Gastroesophageal sphincter (tissue), 4 donors: ENCODE measurements at regions not wholly inside any gene's neighbourhood (a gene's known extent, or its start where the extent isn't known, plus 50 kb on each side); places are given as distances from the start of the nearest gene placed in this dataset.

Experiments
- ATAC-seq: fragments of 150-250 bp; one replicate; pipeline ENCODE4 v1.9.1; 2016; ENCODE audit warnings: mild to moderate bottlenecking, moderate library complexity
- H3K27ac ChIP-seq, 4 donors: fragments of 200-600 bp; sonication (generic) in 3 of 4; 1 replicate in 3 of 4; 2 replicates in 1 of 4; pipeline ENCODE4 v1.5.1; 2016 to 2019
- H3K27me3 ChIP-seq: fragments of 200-600 bp; sonication (generic); one replicate; pipeline ENCODE4 v1.5.1; 2019
- H3K36me3 ChIP-seq, 2 donors: fragments of 200-600 bp; sonication (generic); one replicate each; pipeline ENCODE4 v1.5.1; 2019; ENCODE audit warnings: control low read depth in 1 of 2
- H3K4me1 ChIP-seq, 3 donors: fragments of 200-600 bp; sonication (generic); 1 replicate in 2 of 3; 2 replicates in 1 of 3; pipeline ENCODE4 v1.5.1; 2016 to 2019; ENCODE audit warnings: control low read depth in 2 of 3
- H3K4me3 ChIP-seq, 2 donors: fragments of 200-600 bp; sonication (generic); one replicate each; pipeline ENCODE4 v1.5.1; 2019; ENCODE audit warnings: mild to moderate bottlenecking in 1 of 2, moderate library complexity in 1 of 2
- H3K9me3 ChIP-seq, 3 donors: fragments of 200-600 bp; sonication (generic); one replicate each; pipeline ENCODE4 v1.5.1; 2017 to 2019; ENCODE audit warnings: control low read depth in 2 of 3
- EP300 ChIP-seq: sonication (generic); formaldehyde crosslinking; IDR thresholded peaks from one replicate; pipeline ENCODE4 v1.6.1; 2017; ENCODE audit warnings: antibody characterized with exemption, mild to moderate bottlenecking
- POLR2A ChIP-seq, 2 donors: fragments of 450-650 bp; IDR thresholded peaks; one replicate each; pipeline ENCODE4 v1.6.1; 2017; ENCODE audit warnings: antibody characterized with exemption in 2 of 2, mild to moderate bottlenecking in 2 of 2, moderate library complexity in 1 of 2
- POLR2AphosphoS5 ChIP-seq: sonication (generic); formaldehyde crosslinking; IDR thresholded peaks from one replicate; pipeline ENCODE4 v1.6.1; 2017; ENCODE audit warnings: antibody characterized with exemption
- WGBS, 2 donors: methylation state at CpG; one replicate each; pipeline ENCODE4 v1.1.5; 2018; ENCODE audit warnings: low coverage in 1 of 2; 5-methylcytosine and 5-hydroxymethylcytosine counted together
- TF ChIP-seq, protein P1 (sequence below), 4 experiments: fragments of 200-600 bp in 2 of 4; fragments of 450-650 bp in 2 of 4; sonication (generic) in 1 of 4; IDR thresholded peaks; one replicate each; pipeline ENCODE4 v1.5.1; 2017 to 2019; ENCODE audit warnings: antibody characterized with exemption in 4 of 4, mild to moderate bottlenecking in 2 of 4, moderate library complexity in 2 of 4

DNA sequence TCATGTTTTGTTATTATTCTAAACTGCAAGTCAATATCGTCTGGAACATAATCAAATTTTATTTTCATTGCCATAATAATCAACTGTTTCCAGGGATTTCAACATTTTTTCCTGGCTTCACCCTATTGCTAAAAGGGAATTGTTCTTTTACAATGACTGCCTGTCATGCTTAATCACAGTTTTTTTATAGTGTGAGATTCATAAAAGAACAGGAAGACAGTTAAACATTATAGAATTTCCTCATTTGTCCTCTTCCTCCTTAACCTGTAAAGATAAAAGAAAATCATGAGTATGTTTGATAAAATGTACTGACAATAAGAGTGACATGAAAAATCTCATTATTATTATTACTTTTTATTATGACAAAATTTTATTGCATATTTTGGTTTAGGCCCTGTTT lies 73.3 kb upstream of the CENPW start:
- ATAC-seq, result no peak
- Histone ChIP-seq H3K9me3 (peaks cover 0 to under 1% (median 0%) of the 10 kb centered on the region in 3 donors), H3K4me1 (peaks cover 0 to 10% (median 0%) of the 10 kb centered on the region in 3 donors), H3K27me3 (no peaks in the 10 kb centered on the region), H3K27ac (no peak overlapping the region), H3K36me3 (no peaks in the 10 kb centered on the region), H3K4me3 (no peak overlapping the region)
- TF ChIP-seq POLR2AphosphoS5 (no peak), EP300 (no peak), POLR2A (IDR thresholded peaks at IDR 0.05) (no peak)
- TF ChIP-seq, protein P1, sequence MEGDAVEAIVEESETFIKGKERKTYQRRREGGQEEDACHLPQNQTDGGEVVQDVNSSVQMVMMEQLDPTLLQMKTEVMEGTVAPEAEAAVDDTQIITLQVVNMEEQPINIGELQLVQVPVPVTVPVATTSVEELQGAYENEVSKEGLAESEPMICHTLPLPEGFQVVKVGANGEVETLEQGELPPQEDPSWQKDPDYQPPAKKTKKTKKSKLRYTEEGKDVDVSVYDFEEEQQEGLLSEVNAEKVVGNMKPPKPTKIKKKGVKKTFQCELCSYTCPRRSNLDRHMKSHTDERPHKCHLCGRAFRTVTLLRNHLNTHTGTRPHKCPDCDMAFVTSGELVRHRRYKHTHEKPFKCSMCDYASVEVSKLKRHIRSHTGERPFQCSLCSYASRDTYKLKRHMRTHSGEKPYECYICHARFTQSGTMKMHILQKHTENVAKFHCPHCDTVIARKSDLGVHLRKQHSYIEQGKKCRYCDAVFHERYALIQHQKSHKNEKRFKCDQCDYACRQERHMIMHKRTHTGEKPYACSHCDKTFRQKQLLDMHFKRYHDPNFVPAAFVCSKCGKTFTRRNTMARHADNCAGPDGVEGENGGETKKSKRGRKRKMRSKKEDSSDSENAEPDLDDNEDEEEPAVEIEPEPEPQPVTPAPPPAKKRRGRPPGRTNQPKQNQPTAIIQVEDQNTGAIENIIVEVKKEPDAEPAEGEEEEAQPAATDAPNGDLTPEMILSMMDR (IDR thresholded peaks at IDR 0.05), result no peak
- 44 to 56% methylated on average over 1 of the region's 1 CpG for WGBS, 2 donors

DNA sequence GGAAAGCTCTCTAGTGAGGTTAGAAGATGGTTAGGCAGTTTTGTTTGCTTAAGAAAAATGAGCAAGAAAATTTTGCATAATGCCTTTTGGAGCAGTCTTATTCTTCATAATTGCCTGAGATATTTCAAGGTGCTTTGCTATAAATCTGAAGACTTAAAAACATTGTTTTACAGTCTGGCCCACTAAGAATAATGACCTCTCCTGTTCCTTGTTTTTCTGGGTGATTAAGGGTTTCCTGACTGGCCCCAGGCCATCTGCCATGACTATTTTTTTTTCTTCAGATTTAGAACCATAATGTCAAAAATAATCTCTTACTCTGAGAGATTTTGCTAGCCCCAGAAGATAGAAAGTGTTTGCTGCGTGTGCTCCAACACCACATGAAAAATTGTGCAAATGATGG lies 72.3 kb upstream of the CENPW start:
- Histone ChIP-seq H3K4me3 (no peak overlapping the region), H3K9me3 (no peaks in the 10 kb centered on the region), H3K27me3 (no peaks in the 10 kb centered on the region), H3K27ac (no peak overlapping the region), H3K4me1 (peaks cover 0 to 10% (median 0%) of the 10 kb centered on the region in 3 donors), H3K36me3 (no peaks in the 10 kb centered on the region)
- ATAC-seq, result no peak
- WGBS, 2 donors, result 0 to 46% methylated on average over 1 of the region's 1 CpG
- TF ChIP-seq, protein P1 (IDR thresholded peaks at IDR 0.05), result no peak
- TF ChIP-seq POLR2AphosphoS5, result no peak
- no peak for TF ChIP-seq EP300
- no peak for TF ChIP-seq POLR2A (IDR thresholded peaks at IDR 0.05)

DNA sequence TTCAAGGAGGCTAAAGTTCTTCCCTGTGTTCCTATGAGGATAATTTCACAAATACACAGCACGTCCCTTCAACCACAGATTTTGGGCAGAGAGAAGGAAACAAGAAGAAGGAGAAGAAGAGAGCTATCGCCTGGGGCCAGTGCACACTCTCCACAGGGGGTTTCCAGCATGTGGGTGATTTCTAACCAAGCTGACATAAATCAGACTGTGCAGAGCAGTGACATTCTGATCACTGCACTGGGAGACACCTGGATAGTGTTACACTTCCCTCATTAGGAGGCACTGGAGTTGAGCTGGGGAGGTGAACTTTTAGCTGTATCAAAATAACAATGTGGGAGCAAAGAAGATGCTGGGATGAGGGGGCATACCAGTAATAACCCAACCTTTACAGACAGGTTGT lies 71.8 kb upstream of the CENPW start:
- H3K4me1 ChIP-seq, result peaks cover 0 to 10% (median 0%) of the 10 kb centered on the region in 3 donors
- no peak for TF ChIP-seq POLR2A (IDR thresholded peaks at IDR 0.05)
- no peak for TF ChIP-seq POLR2AphosphoS5
- TF ChIP-seq, protein P1 (IDR thresholded peaks at IDR 0.05), result no peak
- no peak for TF ChIP-seq EP300
- no peak overlapping the region for H3K4me3 ChIP-seq
- H3K27me3 ChIP-seq, result no peaks in the 10 kb centered on the region
- H3K36me3 ChIP-seq, result no peaks in the 10 kb centered on the region
- no peak overlapping the region for H3K27ac ChIP-seq
- H3K9me3 ChIP-seq, result no peaks in the 10 kb centered on the region
- no peak for ATAC-seq
- 17 to 29% methylated on average over 1 to 2 of the region's 2 CpGs for WGBS, 2 donors

DNA sequence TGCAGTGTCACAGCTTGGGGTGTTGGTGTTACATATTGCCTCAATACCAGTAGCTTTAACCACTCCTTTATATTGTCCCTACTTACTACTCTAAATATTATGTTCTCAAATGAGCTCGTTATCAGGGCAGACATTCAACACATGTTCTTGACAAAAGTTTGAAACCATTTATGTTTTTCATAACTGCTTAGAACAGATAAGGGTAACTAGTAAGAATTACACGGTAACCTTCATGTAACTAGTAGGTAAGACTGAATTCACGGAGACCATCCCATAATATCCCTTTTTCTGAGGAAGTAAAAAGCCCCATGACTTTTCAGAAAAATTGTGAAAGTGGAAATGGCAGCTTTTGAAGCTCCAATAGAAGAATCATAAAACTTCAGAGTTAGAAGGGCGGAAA lies 59.6 kb upstream of the CENPW start:
- Histone ChIP-seq H3K9me3 (no peaks in the 10 kb centered on the region), H3K4me1 (no peaks in the 10 kb centered on the region), H3K4me3 (no peak overlapping the region), H3K27me3 (no peaks in the 10 kb centered on the region), H3K27ac (no peak overlapping the region), H3K36me3 (no peaks in the 10 kb centered on the region)
- ATAC-seq, result no peak
- WGBS, 2 donors, result 78 to 86% methylated on average over 4 of the region's 4 CpGs
- TF ChIP-seq, protein P1 (IDR thresholded peaks at IDR 0.05), result no peak
- TF ChIP-seq POLR2AphosphoS5 (no peak), EP300 (no peak), POLR2A (IDR thresholded peaks at IDR 0.05) (no peak)

DNA sequence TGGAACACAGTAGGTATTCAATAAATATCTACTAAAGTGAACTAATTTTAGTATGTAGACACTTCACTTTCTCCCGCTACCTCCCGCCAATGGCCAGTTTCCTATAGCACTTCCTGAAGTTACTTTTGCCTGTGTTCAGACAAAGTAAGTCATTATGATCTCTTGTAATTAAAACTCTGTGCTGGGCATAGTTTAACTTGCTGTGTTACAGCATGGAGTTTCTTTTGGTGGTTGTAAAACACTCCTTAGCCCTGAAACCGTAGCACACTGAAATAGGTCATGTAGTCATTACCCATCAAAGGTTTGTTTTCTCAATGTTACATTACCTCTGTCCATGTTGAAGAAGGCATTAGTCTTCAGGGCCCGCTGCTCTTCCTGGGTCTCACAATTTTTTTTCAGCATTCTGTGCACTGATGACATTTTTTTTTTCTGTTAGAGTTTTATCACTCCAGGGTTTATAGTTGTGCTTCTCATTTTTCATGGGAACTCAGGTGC lies 54.0 kb upstream of the CENPW start:
- 86 to 91% methylated on average over 4 of the region's 4 CpGs for WGBS, 2 donors
- Histone ChIP-seq H3K9me3 (no peaks in the 10 kb centered on the region), H3K4me3 (no peak overlapping the region), H3K36me3 (no peaks in the 10 kb centered on the region), H3K27me3 (no peaks in the 10 kb centered on the region), H3K4me1 (no peaks in the 10 kb centered on the region), H3K27ac (no peak overlapping the region)
- TF ChIP-seq EP300 (no peak), POLR2AphosphoS5 (no peak), POLR2A (IDR thresholded peaks at IDR 0.05) (no peak)
- TF ChIP-seq, protein P1 (IDR thresholded peaks at IDR 0.05), result no peak
- no peak for ATAC-seq
